ENCODE measurements at regions not wholly inside any gene's neighbourhood (a gene's known extent, or its start where the extent isn't known, plus 50 kb on each side); places are given as distances from the start of the nearest gene placed in this dataset.

DNA sequence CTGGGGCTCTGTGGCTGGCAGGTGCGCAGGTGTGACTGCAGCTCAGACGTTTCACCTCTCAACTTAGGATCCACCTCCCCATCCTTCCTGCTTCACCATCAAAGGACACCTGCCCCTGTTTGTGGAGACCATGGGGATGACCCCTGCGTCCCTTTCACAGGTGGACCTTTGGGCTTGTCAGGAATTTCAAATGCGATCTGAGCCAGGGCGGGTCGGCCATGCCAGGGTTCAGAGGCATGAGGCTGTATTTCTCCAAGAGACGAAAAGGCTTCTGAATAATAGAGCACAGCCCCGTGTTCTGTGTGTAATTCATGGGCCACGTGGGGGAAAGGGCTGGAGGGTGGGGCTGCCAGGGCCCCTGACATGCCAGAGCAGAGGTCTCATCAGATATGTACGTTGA is 668.0 kb downstream of the BRD1 start:
- DNase-seq (ENCODE audit: low spot score): no peak

DNA sequence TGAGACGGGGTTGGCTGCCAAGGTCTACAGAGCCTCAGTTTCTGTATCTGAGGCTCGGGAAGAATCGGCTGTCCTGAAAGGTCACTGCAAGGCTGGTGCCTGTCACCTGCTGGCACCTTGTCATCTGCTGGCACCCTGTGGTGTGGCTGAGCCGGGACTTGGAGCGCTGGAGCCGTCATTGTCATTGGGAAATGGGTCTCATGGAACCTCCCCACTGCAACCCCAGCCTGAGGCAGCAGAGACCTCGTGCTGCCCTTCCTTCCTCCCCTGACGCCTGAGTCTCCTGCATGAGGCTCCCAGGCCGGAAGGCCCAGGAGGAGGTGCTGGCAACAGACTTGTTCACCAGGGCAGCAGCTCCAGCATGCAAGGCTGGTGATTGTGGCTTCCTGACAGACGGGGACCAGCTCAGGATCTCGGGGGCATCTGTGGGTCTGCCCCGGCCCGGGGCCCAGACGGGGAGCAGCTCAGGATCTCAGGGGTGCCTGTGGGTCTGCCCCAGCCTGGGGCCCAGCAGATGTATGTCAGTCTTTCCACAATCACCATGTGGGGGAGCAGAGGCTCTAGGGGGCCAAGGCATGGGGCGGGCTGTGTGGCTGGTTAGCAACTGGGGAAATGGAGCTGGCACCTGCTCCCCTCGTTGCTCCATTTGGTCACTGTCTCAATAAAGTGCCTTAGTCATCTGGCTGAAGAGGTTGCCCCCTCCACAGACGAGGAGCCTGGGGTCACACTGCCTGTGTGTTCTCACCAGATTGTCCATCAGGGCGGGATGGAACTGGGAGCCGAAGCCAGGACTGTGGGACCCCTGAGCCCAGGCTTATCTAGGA is 668.7 kb downstream of the BRD1 start:
- DNase-seq (ENCODE audit: low spot score): no peak

- no peak for DNase-seq (ENCODE audit: low spot score)
Measured at GRCh38 chr22:49157529-49158339, 669.9 kb downstream of the BRD1 start.

DNA sequence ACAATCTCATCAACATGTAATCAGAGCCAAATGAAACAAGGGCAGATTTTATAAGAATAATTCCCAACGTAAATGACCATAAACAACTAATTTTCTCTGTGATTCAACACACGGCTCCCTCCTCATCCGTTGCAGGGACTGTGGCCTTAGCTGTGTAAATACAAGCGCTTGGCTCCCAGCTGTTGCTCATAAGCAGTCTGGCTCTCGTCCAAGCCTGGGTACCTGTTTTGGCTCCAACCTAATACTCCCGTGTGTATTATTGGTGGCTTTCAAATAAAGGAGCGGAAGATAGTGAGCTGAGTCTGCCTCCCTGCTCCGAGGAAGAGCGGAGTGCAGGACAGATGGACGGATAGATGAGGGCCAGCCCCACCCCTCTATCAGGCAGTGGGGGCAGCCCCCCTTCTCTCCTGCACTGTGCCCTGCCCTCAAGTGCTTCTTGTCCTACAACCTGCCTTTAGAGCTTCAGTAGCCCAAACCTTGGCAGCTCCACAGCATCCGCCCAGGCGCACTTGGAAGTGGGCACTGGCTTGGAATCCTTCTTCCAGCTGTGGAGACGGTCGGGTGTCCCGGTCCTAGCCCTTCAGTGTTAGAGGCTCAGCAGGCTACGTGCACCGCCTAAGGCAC is 670.9 kb downstream of the BRD1 start:
- no peak for DNase-seq (ENCODE audit: low spot score)

DNA sequence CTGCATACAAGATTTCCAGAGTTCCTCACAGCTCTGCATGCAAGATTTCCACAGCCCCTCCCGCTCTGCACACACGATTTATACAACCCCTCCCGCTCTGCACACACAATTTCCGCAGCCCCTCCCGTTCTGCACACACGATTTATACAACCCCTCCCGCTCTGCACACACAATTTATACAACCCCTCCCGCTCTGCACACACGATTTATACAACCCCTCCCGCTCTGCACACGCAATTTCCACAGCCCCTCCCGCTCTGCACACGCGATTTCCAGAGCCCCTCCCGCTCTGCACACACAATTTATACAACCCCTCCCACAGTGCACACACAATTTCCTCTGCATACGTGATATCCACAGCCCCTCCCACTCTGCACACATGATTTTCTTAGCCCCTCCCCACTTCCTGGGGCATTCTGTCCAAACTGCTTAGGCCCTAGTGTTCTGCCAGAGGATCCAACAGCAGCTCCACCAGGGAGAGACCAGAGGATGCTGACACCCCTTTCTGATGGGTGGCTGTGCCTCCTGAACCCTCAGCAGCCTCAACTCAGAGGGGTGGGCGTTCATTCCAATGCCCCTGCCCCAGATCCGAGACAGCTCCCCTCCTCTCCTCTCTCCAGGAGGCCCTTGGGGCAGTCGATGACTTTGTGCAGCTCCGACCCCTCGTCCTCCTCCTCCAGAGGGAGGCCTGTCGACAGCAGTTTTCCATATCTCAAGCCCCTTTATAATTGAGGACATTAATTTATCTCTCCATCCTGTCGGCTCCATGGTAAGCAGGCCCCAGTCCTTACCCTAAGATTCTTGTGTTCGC is 671.7 kb downstream of the BRD1 start:
- DNase-seq (ENCODE audit: low spot score): no peak

- DNase-seq (ENCODE audit: low spot score): no peak
Measured at GRCh38 chr22:49155039-49155769, 672.5 kb downstream of the BRD1 start.

DNA sequence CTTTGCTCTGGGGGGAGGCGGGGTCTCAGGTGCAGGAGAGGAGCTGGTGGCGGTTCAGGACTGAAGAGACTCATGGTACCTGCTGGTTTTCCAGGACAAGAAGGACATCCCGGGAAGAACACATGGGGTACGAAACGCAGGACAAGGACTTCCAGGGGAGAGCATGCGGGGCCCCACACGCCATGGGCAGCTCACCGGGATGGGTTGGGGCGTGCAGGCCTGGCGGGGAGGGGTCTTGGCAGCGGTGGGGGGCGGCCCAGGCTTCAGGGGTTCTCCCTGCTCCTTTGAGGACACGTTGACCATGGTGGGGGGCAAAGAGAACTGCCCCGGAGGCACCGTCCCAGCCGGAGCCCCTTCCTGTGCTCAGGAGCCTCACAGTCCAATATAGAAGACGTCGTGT is 673.2 kb downstream of the BRD1 start:
- DNase-seq (ENCODE audit: low spot score): no peak

DNA sequence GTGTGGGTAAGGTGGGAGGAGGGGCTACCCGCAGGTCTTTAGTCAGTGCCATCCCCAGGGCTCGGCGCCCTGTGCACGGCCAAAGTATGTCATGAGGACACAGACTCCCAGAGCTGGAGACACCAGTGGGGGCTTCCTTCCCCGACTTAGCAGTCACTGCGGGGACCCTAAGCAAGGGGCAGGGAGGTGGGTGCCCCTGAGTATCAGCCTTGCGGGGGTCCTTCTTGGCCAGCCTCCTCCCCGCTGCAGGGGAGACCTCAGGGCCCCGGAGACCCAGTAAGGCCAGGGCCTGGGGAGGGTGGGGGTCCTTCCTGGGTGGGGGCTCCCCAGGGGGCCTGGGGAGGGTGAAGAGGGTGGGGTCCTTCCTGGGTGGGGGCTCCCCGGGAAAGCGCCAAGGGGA is 673.8 kb downstream of the BRD1 start:
- no peak for DNase-seq (ENCODE audit: low spot score)

GRCh38 chr22:49152939-49153770 is 674.5 kb downstream of the BRD1 start:
- DNase-seq (ENCODE audit: low spot score): no peak

- DNase-seq (ENCODE audit: low spot score): no peak
Measured at GRCh38 chr22:49152127-49152938, 675.3 kb downstream of the BRD1 start.

DNA sequence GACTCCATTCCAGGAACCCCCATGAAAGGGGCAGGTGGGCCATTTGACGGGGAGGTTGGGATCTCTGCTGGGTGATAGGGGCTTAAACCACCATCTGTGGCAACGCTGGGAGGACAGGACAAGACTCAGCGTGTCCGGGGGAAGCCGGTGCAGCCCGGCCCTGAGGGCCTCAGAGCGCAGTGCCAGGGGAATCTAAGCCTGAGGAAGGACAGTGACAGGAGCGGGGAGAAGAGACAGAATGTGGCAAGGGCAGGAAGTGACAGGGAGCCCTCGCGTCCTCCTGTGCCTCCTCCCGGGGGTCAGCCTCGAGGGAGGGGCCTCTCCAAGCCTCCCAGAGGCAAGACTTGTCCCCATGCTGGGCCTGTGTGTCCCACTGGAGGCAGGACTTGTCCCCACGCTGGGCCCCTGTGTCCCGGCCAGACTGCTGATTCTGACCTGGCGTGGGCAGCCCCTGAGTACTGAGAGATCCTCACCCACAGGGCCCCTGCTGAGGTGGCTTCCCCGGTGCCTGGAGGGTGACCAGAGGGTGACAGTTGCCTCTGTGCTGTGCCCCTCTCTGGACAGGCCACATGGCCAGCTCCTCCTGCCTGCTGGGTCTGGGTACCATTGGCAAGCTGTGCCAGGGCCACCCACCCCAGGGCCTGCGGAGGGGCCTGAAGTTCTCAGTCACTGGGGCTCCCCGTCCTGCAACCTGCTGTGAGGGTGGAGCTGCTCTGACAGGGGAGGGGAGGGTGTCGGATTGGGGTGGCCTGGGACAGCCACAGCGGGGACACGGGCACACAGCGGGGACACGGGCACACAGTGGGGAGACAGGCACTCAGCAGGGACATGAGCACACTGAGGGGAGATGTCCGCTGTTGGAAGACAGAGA is 676.2 kb downstream of the BRD1 start:
- DNase-seq (ENCODE audit: low spot score): no peak

- DNase-seq (ENCODE audit: low spot score): no peak
Measured at GRCh38 chr22:49150801-49151221, 676.9 kb downstream of the BRD1 start.

GRCh38 chr22:49149721-49150608 is 677.7 kb downstream of the BRD1 start:
- DNase-seq (ENCODE audit: low spot score): no peak

DNA sequence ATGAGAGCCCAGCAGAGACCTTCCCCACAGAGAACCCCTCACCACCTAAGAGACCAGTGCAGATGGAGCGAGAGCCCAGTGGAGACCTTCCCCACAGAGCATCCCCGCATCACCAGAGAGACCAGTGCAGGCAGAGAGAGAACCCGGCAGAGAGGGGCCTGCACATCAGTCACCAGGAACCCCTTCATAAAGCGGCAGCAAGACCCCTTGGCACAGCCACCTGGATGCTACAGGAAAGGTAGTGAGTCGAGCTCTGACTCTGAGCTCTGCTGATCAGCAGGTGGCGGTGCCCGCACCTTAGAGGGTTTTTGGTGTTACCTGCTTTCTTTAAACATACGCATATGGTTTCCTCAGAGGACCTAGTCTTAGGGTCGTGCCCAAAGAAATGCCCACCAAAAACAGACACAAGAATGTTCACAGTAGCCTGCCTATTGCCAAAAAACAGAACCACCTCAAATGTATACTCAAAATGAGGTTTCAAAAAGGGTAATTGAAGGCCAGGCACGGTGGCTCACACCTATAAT is 678.7 kb downstream of the BRD1 start:
- DNase-seq (ENCODE audit: low spot score): no peak

DNA sequence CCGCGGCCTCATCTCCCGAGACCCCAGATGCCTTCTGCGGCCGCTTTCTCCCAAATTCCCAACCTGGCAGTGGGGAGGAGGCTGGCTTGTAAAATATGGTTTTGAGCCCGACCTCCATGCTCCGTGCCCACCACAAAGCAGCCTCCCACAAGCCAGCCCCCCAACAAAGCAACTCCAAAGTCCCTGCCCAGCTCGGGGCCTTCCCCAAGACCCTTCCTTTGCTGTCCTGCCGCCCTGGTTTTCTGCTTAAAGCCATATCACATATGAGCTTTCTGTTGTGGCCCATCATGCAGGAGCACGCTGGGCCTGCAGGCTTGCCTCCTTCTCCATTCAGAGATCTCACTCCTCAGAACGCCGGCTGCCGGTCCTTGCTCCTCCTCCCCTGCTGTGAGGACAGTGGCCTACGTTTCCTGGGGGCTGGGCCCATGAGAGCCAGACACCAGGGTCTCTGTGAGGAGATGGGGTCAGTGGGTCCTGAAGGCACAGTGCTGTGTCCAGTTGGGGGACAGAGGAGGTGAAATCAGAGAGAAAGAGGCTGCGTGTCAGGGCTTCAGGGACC is 680.0 kb downstream of the BRD1 start:
- no peak for DNase-seq (ENCODE audit: low spot score)

DNA sequence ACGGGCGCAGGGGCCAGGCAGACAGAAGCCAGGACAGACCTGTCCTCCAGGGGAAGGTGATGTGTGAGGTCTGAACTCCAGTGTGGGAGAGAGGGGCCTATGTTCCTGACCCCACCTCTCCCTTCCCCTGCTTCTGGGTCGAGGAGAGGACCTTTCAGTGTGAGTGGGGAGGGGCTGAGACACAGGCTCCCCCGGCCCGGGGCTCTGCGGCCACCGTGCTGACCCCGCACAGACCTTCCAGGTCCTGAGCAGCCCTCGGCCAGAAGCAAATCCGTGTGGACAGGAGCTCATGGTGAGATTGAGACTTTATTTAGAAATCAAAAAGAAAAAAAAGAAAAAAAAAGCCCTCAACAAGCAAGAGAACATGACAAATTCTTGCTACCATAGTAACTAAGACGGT is 680.5 kb downstream of the BRD1 start:
- DNase-seq (ENCODE audit: low spot score): no peak

DNA sequence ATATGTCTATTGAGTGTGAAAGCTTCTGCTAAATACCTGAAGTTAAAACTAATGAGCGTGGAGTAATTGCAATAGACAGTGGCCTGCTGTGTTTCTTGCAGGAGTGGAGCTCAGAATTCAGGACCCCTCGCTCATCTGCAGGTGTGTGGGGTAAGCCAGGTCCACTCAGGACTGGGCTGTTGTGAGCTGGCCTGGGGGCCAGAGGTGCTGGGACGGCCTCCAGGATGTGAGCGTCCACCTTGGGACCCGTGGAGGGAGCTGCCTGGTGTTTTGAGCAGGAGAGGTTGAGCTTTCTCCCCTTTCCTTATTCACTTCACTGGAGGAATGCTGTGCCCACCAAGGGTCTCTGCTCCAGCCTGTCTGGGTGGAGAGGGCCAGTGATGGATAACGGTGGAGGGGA is 681.2 kb downstream of the BRD1 start:
- DNase-seq (ENCODE audit: low spot score): no peak

Data from H4 (cell line).